Retinal pigment epithelial cell (primary cell): ENCODE measurements at regions not wholly inside any gene's neighbourhood (a gene's known extent, or its start where the extent isn't known, plus 50 kb on each side); places are given as distances from the start of the nearest gene placed in this dataset.

Experiments
- DNase-seq: peaks from one replicate; pipeline ENCODE4 v3.0.0-alpha.2; 2010; ENCODE audit warnings: low read depth
- H3K4me3 ChIP-seq: 2 replicates; pipeline ENCODE4 v1.5.1; 2011; ENCODE audit warnings: mild to moderate bottlenecking, low read length, control low read depth, moderate library complexity
- TF ChIP-seq, protein P1 (sequence below): conservative IDR thresholded peaks from 2 replicates; pipeline ENCODE4 v1.5.1; 2011; ENCODE audit warnings: low read depth, low read length, control low read depth, inconsistent platforms

DNA sequence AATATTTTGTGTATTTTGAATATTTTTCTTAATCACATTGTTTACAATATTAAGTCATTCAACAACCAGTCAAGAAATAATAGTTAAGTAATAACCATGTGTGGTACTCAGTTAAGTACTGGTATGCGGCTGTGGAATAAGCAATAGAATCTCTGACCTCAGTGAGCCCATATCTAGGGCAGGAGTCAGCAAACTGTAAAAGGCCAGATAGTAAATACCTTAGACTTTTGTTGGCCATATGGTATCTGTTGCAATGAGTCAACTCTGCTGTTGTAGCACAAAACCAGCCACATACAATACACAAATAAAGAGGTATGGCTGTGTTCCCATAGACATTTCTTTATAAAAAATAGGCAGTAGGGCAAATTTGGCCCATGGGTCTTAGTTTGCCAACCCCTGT is 311.6 kb upstream of the SEMA3A start:
- no peak for DNase-seq
- TF ChIP-seq, protein P1, sequence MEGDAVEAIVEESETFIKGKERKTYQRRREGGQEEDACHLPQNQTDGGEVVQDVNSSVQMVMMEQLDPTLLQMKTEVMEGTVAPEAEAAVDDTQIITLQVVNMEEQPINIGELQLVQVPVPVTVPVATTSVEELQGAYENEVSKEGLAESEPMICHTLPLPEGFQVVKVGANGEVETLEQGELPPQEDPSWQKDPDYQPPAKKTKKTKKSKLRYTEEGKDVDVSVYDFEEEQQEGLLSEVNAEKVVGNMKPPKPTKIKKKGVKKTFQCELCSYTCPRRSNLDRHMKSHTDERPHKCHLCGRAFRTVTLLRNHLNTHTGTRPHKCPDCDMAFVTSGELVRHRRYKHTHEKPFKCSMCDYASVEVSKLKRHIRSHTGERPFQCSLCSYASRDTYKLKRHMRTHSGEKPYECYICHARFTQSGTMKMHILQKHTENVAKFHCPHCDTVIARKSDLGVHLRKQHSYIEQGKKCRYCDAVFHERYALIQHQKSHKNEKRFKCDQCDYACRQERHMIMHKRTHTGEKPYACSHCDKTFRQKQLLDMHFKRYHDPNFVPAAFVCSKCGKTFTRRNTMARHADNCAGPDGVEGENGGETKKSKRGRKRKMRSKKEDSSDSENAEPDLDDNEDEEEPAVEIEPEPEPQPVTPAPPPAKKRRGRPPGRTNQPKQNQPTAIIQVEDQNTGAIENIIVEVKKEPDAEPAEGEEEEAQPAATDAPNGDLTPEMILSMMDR = no peak
- no peak overlapping the region for H3K4me3 ChIP-seq

DNA sequence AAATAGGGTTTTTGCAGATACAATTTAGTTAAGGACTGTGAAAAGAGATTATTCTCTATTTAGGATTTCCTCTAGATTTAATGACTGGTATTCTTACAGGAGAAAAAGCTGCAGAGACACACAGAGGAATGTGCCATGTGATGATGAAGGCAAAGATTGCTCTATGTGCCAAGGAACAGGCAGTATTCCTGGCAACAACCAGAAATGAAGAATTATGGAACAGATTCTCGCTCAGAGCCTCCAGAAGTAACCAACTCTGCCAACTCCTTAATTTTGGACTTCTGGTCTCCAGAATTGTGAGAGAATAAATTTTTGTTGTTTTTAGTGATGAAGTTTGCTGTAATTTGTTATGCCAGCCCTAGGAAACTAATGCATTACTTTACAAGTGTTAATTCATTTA is 307.6 kb upstream of the SEMA3A start:
- no peak for DNase-seq
- H3K4me3 ChIP-seq = no peak overlapping the region
- TF ChIP-seq, protein P1 = no peak

DNA sequence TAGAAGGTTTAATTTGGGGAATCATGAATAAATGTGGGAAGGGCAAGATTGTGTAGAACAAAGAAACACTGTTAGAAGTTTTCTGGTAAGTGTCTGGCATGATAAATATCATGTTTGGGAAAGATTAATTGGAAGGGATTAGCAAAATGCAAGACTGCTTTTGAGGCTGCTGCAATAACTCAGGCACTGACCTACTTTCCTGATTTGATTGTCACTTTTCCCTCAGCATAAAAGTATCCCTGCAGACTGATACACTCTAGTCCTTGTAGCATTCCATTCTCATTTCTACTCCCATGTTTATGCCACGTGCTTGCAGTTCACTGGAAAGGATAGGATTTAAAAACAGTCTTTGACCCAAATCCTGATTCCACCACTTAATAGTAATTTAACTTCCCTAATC is 303.3 kb upstream of the SEMA3A start:
- peak; percentile 92 for DNase-seq
- H3K4me3 ChIP-seq = no peak overlapping the region
- TF ChIP-seq, protein P1 = no peak

DNA sequence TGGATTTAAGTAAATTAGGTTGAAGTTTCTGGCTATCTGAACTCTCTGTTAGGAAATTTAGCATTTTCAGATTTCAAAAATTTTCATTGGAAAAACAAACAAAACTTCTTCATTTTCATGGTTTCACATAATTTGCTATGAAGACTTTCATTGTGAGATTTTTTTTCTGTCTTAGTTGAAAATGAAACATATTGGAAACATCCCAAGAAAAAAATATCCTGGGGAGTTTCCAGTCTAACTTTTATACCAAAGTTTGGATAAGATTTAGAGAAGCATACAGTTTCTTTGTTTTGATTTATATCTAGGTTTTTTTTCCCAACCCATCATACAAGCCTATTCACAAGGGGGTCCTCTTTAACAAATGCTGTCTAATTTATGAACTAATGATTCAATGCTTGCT is 300.5 kb upstream of the SEMA3A start:
- DNase-seq = no peak
- no peak overlapping the region for H3K4me3 ChIP-seq
- TF ChIP-seq, protein P1 = no peak

DNA sequence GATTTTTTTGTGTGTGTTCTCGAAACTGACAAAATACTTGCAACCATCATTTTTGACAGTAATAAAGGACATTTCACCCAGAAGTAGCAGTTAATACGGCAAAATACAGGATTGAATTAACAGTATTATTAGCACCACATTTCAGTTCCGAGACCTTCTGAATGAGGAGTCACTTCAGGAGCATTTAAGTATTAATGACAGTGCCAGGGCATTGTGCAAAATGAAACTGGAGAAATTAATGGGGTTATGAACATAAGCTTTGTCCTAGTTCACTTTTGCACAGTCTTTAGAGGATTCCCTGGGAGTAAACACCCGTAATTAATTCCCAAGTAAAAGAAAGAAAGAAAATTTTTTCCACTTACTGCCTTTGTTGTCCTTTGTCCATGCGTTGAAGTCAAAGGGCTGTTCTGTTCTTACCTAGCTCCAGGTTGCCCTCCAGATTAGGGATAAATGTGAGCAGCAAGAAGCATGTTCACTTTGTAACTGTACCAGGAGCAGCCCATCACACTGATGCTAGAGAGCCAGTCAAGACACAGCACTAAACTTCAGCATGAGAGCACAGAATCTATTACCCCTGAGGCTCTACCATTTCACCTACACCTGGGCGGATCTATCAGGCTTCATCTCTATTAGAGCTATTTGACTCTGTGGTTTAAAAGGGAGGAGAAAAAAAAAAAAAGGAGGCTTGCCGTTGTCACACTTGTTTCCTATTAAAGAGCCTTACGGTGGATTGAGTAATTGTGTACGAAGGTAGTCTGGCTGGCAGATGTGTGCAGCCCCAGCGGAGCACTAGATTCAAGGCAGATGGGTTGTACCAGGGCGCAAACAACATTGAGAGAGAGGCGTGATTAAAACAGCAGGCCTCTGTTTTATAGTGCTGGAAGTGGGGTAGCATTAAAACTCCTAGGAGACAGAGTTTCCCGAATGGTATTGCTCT is 297.8 kb upstream of the SEMA3A start:
- TF ChIP-seq, protein P1 = no peak
- H3K4me3 ChIP-seq = no peak overlapping the region
- no peak for DNase-seq

DNA sequence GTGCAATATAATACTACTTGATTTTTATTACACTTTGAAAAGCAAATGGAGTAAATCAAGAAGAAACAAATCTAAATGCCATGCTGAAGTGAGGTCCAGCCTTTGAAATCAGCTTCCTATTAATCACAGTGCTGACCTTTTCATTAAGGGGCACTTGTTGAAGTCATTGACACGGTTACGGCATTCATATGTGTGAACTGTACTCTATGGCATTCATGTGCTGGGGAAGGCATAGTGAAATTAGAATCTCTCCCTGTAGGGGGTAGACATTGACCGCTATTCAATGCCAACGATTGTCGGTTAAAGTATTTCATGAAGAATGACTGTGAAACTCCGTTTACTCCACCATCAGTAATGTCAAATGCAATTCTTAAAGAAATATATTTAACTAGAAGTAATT is 296.1 kb upstream of the SEMA3A start:
- H3K4me3 ChIP-seq = no peak overlapping the region
- TF ChIP-seq, protein P1 = no peak
- no peak for DNase-seq

DNA sequence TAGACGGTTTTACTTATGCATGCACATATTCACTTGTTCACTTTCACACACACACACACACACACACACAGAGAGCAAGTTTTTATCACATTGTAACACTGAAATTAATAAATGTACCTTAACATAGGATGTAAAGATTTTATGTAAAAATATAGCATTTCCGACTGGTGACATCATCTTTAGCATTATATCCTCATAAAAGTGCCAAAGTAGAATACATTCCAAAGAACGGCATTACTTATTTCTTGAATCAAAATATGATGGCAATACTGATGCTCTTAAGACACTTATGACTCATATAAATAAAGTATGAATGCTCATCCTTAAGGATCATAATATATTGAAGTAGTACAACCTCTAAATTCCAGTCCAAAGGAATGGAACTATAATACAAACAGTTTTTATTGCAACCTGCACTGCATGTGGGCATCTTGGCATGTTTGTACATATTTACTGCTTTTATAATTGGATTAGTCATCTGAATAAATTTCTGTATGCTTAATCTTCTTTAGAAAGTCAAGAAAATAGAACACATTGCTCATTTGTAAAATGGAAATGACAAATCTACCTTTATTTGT is 290.0 kb upstream of the SEMA3A start:
- H3K4me3 ChIP-seq = no peak overlapping the region
- no peak for DNase-seq
- TF ChIP-seq, protein P1 = no peak
